Panc1 (cell line): ENCODE measurements at regions not wholly inside any gene's neighbourhood (a gene's known extent, or its start where the extent isn't known, plus 50 kb on each side); places are given as distances from the start of the nearest gene placed in this dataset.

Experiments
- ATAC-seq: fragments of 200-7000 bp; cut with Tn5 transposase; 2 replicates; pipeline ENCODE4 v1.9.1; 2020; ENCODE audit warnings: mild to moderate bottlenecking, moderate library complexity
- BruUV-seq: library from RNA; stranded (reverse); fragments of 400-500 nt; replicated peaks from 2 replicates; lab custom pipeline; 2021; lab: Mats Ljungman, UMichigan
- CTCF ChIA-PET: fragments of 300-600 bp; sonication (Branson Sonifier 250); formaldehyde crosslinking; loops from one replicate; lab custom pipeline; 2022; ENCODE audit warnings: antibody characterized with exemption; lab: Charles Lee
- POLR2A ChIA-PET: fragments of 300-600 bp; sonication (Branson Sonifier 250); formaldehyde crosslinking; loops from one replicate; lab custom pipeline; 2022; ENCODE audit warnings: antibody characterized with exemption; lab: Charles Lee
- DNase-seq: peaks from one replicate; pipeline ENCODE4 v3.0.0-alpha.2; 2010; ENCODE audit warnings: low read depth, low spot score
- H3K27ac ChIP-seq: 2 replicates; pipeline ENCODE4 v1.5.1; 2011; ENCODE audit warnings: mild to moderate bottlenecking, low read length, inconsistent platforms
- H3K27me3 ChIP-seq: fragments of 200-500 bp; sonication (Bioruptor generic); 2 replicates; pipeline ENCODE4 v1.6.0; 2014; ENCODE audit warnings: low read length, inconsistent platforms; ENCODE audit not compliant: control insufficient read depth, insufficient read depth
- H3K36me3 ChIP-seq: fragments of 200-500 bp; sonication (Bioruptor generic); 2 replicates; pipeline ENCODE4 v1.5.1; 2014; ENCODE audit warnings: inconsistent platforms, mild to moderate bottlenecking, low read length, moderate library complexity; ENCODE audit not compliant: control insufficient read depth, insufficient read depth
- H3K4me1 ChIP-seq: 2 replicates; pipeline ENCODE4 v1.5.1; 2011; ENCODE audit warnings: inconsistent platforms, mild to moderate bottlenecking, low read length, moderate library complexity; ENCODE audit not compliant: control insufficient read depth, insufficient read depth
- H3K4me3 ChIP-seq, 2 experiments: 2 replicates each; pipeline ENCODE4 v1.5.1; 2011 to 2012; ENCODE audit warnings: low read depth in 2 of 2, low read length in 2 of 2, mild to moderate bottlenecking in 2 of 2, inconsistent platforms in 1 of 2, moderate library complexity in 1 of 2
- H3K9me3 ChIP-seq: fragments of 200-500 bp; sonication (Bioruptor generic); 2 replicates; pipeline ENCODE4 v1.5.1; 2014; ENCODE audit warnings: low read depth, mild to moderate bottlenecking, inconsistent platforms, low read length, moderate library complexity; ENCODE audit not compliant: control insufficient read depth, insufficient read depth
- CTCF ChIP-seq: fragments of 450-650 bp; IDR thresholded peaks from 2 replicates; pipeline ENCODE4 v1.5.1; 2017; ENCODE audit warnings: mild to moderate bottlenecking
- POLR2AphosphoS5 ChIP-seq: IDR thresholded peaks from 2 replicates; pipeline ENCODE4 v1.6.1; 2012; ENCODE audit warnings: mild to moderate bottlenecking, low read depth, low read length, moderate library complexity
- SIN3A ChIP-seq: IDR thresholded peaks from 2 replicates; pipeline ENCODE4 v1.6.1; 2012; ENCODE audit warnings: low read depth, mild to moderate bottlenecking, low read length, moderate library complexity, borderline replicate concordance; ENCODE audit not compliant: insufficient read depth
- TCF7L2 ChIP-seq: IDR thresholded peaks from 2 replicates; pipeline ENCODE4 v1.6.1; 2011; ENCODE audit warnings: mild to moderate bottlenecking, low read depth, low read length, inconsistent platforms
- in situ Hi-C: cut with HindIII; loops from 2 replicates; pipeline ENCODE4 v1.10.0; 2016; ENCODE audit warnings: low sequenced_read_pairs, low pct_unique_long_range_greater_than_20kb
- intact Hi-C: fragments of 100-400 bp; cut with micrococcal nuclease; formaldehyde crosslinking; loops from one replicate; pipeline ENCODE4 v1.10.0; 2022; ENCODE audit not compliant: unreplicated experiment
- TF ChIP-seq, protein P1 (sequence below), 2 experiments: IDR thresholded peaks; 2 replicates each; pipeline ENCODE4 v1.6.1; 2011 to 2012; ENCODE audit warnings: low read depth in 2 of 2, control low read depth in 1 of 2, low read length in 1 of 2, mild to moderate bottlenecking in 1 of 2, moderate library complexity in 1 of 2; ENCODE audit not compliant: insufficient read depth in 1 of 2

GRCh38 chr13:63167699-63168337 is 1752.2 kb upstream of the PCDH20 start:
- Histone ChIP-seq H3K4me3 (no peak overlapping the region), H3K4me1 (no peaks in the 10 kb centered on the region), H3K27me3 (no peaks in the 10 kb centered on the region), H3K9me3 (no peaks in the 10 kb centered on the region), H3K36me3 (no peaks in the 10 kb centered on the region), H3K27ac (no peak overlapping the region)
- BruUV-seq, result no TSS peak
- DNase-seq (no peak), ATAC-seq (no peak)
- in situ Hi-C loops (no loop called here), intact Hi-C loops (no loop called here)
- POLR2A ChIA-PET, result no interaction called here
- CTCF ChIA-PET, result no interaction called here
- no peak for TF ChIP-seq CTCF
- TF ChIP-seq, protein P1, sequence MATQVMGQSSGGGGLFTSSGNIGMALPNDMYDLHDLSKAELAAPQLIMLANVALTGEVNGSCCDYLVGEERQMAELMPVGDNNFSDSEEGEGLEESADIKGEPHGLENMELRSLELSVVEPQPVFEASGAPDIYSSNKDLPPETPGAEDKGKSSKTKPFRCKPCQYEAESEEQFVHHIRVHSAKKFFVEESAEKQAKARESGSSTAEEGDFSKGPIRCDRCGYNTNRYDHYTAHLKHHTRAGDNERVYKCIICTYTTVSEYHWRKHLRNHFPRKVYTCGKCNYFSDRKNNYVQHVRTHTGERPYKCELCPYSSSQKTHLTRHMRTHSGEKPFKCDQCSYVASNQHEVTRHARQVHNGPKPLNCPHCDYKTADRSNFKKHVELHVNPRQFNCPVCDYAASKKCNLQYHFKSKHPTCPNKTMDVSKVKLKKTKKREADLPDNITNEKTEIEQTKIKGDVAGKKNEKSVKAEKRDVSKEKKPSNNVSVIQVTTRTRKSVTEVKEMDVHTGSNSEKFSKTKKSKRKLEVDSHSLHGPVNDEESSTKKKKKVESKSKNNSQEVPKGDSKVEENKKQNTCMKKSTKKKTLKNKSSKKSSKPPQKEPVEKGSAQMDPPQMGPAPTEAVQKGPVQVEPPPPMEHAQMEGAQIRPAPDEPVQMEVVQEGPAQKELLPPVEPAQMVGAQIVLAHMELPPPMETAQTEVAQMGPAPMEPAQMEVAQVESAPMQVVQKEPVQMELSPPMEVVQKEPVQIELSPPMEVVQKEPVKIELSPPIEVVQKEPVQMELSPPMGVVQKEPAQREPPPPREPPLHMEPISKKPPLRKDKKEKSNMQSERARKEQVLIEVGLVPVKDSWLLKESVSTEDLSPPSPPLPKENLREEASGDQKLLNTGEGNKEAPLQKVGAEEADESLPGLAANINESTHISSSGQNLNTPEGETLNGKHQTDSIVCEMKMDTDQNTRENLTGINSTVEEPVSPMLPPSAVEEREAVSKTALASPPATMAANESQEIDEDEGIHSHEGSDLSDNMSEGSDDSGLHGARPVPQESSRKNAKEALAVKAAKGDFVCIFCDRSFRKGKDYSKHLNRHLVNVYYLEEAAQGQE (IDR thresholded peaks at IDR 0.05; ENCODE audit: insufficient read depth in 1 of 2, low read depth in 2 of 2, low read length in 1 of 2), result no peak
- TF ChIP-seq POLR2AphosphoS5, result no peak
- TF ChIP-seq TCF7L2, result no peak
- no peak for TF ChIP-seq SIN3A

DNA sequence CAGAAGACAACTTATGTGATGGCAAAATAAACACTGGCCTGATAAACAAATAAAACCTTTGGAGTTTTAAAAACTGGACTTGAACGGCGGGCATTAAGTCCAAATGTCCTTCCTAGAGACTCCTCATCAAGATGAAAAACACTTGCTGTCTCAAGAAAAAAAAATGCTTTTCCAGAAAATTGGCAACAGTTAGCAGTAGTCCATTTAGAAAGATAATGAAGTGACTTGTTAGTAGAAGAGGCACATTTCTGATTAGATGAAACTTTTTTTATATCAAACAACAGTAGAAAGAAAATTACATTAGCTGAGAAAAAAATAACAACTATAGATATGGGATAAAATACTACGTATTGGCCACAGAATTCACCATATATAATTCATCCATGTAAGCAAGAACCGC is 1750.7 kb upstream of the PCDH20 start:
- no peak for ATAC-seq
- BruUV-seq, result no TSS peak
- intact Hi-C loops, result no loop called here
- H3K9me3 ChIP-seq, result no peaks in the 10 kb centered on the region
- in situ Hi-C loops, result no loop called here
- DNase-seq, result no peak
- ChIA-PET CTCF (no interaction called here), POLR2A (no interaction called here)
- TF ChIP-seq, protein P1 (IDR thresholded peaks at IDR 0.05; ENCODE audit: insufficient read depth in 1 of 2, low read depth in 2 of 2, low read length in 1 of 2), result no peak
- no peak for TF ChIP-seq SIN3A
- TF ChIP-seq CTCF, result no peak
- TF ChIP-seq POLR2AphosphoS5, result no peak
- no peak overlapping the region for H3K27ac ChIP-seq
- no peaks in the 10 kb centered on the region for H3K27me3 ChIP-seq
- no peak overlapping the region for H3K4me3 ChIP-seq
- no peaks in the 10 kb centered on the region for H3K4me1 ChIP-seq
- no peaks in the 10 kb centered on the region for H3K36me3 ChIP-seq
